Hematopoietic multipotent progenitor cell (in vitro differentiated cells): ENCODE measurements at regions not wholly inside any gene's neighbourhood (a gene's known extent, or its start where the extent isn't known, plus 50 kb on each side); places are given as distances from the start of the nearest gene placed in this dataset.
"Not testable (repeated sequence)": the region's sequence is repeated elsewhere in the genome, so short reads cannot be mapped to it uniquely, and the experiment has no call there.

Experiments
- DNase-seq, 3 donors: peaks; one replicate each; pipeline ENCODE4 v3.0.0-alpha.2; 2011 to 2015; ENCODE audit warnings: low read depth in 2 of 3, low spot score in 2 of 3

DNA sequence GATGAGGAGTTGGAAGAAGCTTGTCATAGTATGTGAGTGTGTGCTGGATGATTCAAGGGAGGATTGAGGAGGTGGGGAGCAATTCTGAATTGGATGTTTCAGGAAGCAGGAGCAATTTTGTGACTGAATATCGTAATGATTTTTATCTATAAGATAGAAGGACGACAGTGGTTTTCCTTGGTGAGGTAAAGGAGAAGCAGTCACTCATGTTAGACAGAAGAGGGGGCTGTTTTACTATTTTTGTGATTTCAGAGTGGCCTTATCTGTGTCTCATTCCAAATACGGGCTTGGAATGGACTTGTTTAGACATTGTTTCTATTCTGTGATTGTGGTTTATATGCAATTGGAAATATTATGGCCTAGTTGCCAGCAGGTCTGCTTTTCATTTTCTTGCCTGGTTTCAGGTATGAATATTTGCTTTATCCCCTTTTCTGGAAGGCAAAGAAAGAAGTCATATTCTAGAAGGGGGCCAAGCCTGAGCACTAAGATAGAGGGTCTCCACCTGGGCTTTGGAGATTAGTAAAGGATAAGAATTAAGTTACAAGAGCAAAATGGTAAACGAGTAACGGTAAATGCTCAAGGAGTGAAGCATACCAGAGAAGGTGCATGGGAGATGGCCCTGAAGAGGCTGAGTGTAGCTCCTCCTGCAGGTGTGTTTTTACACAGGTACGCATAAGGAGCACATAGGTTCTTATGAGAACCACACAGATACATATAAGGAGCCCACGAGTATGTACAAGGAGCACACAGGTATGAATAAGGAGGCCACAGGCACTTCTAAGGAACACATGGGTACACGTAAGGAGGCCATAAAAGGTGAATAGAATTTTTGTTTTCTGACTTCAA lies 124.6 kb upstream of the KCNAB1 start:
- DNase-seq = peak in 2 of 3 donors; percentile 24 to 51

DNA sequence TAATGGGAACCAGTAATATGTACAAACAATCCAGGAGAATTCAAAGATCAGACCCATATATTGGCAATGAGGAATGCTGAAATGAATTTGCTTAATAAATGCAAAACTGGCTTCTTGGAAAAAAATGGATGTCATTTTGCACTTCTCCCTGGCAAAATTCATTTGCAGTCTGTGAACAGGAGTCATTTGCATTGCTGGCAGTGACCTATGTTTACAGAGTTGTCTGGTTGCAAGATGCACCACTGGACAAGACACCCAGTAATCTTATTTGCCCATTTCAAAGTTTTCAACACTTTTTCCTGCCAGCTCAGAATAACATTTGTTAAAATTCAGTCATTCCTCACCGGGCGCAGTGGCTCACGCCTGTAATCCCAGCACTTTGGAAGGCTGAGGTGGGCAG lies 123.5 kb upstream of the KCNAB1 start:
- no peak for DNase-seq

DNA sequence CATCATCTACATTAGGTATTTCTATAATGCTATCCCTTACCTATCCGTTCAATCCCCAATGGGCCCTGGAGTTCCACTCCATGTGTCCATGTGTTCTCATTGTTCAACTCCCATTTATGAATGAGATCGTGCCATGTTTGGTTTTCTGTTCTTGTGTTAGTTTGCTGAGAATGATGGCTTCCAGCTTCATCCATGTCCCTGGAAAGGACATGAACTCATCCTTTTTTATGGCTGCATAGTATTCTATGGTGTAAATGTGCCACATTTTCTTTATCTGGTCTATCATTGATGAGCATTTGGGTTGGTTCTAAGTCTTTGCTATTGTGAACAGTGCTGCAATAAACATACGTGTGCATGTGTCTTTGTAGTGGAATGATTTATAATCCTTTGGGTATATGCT lies 122.2 kb upstream of the KCNAB1 start:
- DNase-seq = not testable (repeated sequence)

DNA sequence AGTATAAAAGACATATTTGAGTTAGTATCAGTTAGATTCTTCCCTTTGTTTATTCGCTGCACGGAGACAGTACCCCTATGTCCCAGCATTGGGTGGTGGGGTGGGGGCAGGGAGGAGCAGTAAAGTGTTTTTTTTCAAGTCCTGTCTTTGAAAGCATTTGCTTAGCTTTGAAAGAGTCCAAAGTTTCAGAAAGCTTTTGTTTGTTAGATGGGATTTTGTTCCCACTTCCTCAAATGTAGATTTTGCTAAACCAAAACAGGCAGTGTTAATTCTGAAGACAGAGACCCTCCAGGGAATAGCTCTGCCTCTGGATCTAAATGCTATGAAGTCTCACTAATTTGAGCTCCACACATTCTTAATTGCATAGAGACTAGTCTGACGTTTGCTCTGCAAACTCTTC lies 114.6 kb upstream of the KCNAB1 start:
- DNase-seq = no peak

DNA sequence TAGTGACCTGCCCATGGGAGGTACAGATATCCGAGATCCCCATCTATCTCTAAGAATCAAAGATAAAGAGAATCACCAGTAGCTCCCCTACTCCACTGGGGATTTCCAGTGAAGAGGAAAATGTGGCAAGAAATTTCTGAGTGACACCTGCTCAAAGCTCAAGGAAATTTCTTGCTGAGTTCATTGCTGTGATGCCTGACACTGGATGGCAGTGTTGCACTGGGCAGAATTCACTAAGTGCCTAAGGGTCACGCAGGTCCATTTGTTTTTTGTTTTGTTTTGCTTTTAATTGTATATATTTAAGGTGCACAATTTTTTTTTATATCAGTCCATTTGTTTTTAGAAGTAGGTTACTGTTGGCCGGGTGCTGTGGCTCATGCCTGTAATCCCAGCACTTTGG lies 109.5 kb upstream of the KCNAB1 start:
- peak in 2 of 3 donors; percentile 2 to 34 for DNase-seq

- DNase-seq = no peak
Observed at GRCh38 chr3:156014489-156014888, 105.9 kb upstream of the KCNAB1 start.

- no peak for DNase-seq
Observed at GRCh38 chr3:156016902-156017301, 103.5 kb upstream of the KCNAB1 start.

DNA sequence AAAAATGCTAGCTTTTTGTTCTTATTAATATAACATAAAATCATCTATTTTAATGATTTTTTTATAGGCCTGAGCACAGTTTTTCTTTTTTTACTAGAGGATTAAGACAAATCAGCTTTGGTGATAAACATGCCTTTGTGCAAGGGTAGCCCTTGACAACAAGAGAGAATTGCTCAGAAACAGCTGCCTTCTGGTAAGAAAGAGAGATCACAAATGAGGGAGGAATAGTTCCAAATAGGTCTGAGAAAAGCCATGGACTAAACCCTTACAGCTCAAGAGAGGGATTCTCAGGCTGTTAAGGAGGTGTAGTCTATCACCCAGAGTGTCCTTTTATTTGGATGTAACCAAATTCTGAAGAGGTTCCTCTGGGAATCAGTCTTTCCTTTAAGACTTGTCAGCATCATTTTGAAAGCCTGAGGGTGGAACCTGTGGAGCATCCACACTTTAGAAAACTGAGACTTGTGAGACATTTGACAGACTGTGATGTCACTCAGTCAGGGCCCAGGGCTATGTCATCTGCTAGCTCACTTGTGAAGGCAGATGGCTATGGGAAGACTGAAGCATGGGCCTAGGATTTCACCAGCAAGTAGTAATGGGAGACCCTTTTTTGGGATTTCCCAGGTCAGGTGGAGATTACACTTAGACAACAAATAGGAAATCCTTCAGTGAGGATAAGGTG lies 102.9 kb upstream of the KCNAB1 start:
- no peak for DNase-seq

- no peak for DNase-seq
Observed at GRCh38 chr3:156024904-156025533, 95.4 kb upstream of the KCNAB1 start.

- DNase-seq = no peak
Observed at GRCh38 chr3:156029208-156029607, 91.2 kb upstream of the KCNAB1 start.

DNA sequence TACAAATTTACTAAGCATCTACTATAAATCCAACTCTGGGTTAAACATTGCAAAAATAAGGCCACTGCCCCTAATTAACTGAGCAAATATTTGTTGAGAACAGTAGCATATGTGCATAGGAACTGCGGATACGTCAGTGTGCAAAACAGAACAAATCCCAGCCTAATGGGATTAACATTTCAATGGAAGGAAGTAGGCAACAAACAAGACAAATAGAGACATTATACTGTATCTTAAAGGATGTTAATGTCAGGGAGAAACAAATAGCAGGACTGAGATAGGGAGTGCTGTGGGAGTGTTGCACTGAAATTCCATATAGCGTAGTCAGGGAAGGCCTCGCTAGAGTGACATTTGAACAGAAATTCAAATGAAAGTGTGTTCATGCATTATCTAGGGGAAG lies 89.7 kb upstream of the KCNAB1 start:
- DNase-seq = no peak

DNA sequence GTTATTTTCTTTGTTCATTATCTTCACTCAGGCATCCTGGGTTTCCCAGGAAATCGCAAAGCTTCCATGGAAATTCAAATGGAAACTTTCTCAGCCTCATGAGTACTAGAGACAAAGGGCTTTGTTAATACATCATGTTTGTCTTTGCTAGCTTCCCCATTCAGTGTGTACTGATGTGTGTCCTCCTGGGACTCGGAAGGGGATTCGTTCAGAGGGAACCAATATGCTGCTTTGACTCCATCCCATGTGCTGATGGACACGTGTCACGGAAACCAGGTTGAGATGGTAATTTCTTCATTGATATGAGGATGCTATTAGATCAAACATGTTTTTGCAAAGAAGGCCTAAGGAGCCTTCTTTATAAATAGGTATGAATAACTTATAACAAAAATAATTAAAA lies 87.0 kb upstream of the KCNAB1 start:
- no peak for DNase-seq

DNA sequence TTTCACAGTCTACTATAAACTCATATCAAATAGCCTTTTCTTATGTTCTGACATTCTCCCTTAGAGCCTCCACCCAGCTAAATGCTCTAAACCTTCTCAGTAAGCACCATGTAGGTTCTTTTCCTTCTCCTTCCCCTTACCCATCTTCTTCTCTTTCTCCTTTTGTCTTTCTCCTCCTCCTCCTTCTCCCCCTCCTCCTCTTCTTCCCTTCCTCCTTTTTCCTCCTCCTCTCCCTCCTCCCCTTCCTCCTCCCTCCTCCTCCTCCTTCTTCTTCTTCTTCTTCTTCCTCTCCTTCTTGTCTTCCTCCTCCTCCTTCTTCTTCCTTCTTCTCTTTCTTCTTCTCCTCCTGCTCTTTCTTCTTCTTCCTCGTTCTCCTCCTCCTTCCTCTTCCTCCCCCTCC lies 85.2 kb upstream of the KCNAB1 start:
- DNase-seq = no peak

DNA sequence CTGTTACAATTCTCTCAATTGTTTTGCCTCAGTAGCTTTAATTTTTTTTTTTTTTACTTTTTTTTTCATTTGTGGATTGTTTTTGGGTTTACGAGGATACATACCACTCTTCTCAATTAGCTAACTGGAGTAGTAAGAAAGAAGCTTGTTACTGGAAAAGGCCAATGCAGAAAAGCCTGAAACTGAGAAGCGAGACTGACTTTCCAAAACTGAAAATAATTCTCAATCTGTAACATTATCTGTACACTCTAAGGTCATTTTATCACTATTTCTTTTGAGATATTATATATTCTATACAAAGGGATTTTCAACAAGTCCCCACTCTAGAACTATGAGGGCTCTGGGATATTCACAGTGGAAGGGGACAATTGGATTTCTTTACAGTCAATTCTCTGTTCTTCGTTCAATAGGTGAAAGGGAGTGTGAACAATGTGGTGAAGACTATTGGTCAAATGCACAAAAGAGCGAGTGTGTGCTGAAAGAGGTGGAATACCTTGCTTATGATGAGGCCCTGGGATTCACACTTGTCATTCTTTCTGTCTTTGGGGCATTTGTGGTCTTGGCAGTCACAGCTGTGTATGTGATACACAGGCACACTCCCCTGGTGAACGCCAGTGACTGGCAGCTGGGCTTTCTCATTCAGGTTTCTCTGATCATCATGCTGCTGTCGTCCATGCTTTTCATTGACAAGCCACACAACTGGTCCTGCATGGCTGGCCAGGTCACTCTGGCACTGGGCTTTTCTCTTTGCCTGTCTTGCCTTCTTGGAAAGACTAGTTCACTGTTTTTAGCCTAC lies 83.9 kb upstream of the KCNAB1 start:
- DNase-seq = no peak

DNA sequence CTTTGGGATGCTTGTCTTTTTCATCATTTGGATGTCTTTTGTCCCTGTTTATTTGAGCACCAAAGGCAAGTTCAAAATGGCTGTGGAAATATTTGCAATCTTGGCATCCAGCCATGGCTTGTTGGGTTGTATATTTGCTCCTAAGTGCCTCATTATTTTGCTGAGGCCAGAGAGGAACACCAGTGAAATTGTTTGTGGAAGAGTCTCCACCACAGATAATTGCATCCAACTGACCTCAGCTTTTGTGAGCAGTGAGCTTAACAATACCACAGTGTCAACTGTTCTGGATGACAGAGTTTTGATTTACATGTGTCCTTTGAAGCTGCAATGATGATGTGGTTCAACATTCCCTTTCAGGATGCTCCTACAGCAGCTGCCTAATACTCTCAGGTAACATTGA lies 83.0 kb upstream of the KCNAB1 start:
- no peak for DNase-seq

DNA sequence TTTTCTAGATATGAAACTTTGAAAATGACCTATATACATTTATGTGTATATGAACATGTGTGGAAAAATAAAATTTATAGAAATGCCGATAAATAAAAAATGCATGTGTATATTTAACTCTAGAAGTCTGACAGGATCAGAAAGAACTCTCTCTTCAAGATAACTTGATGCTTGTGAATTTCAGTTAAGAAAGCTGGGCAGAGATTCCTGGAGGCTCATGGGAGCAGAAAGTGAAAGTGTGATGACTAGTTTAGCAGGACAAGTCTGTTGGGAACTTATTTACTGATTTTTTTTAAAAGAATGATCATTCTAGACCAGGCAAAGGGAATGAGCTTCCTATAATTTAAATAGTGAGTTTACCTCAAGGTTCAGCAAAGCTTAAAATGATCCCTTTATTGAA lies 81.5 kb upstream of the KCNAB1 start:
- DNase-seq = no peak

- no peak for DNase-seq
Observed at GRCh38 chr3:156040041-156040440, 80.3 kb upstream of the KCNAB1 start.

- DNase-seq = not testable (repeated sequence)
Observed at GRCh38 chr3:156041216-156041841, 79.0 kb upstream of the KCNAB1 start.

DNA sequence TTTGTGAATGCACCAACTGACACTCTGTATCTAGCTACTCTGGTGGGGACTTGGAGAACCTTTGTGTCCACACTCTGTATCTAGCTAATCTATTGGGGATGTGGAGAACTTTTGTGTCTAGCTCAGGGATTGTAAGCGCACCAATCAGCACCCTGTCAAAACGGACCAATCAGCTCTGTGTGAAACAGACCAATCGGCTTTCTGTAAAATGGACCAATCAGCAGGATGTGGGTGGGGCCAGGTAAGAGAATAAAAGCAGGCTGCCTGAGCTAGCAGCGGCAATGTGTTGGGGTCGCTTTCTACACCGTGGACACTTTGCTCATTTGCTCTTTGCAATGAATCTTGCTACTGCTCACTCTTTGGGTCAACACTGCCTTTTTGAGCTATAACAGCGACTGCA lies 78.5 kb upstream of the KCNAB1 start:
- not testable (repeated sequence) for DNase-seq

- DNase-seq = peak in 2 of 3 donors; percentile 11 to 45
Observed at GRCh38 chr3:156043832-156044633, 76.3 kb upstream of the KCNAB1 start.
